Stimulated activated CD8-positive, alpha-beta memory T cell treated with anti-CD3 and anti-CD28 coated beads, Interleukin-2, amount 100 ng/mL, for 48 hours (primary cell): ENCODE measurements at regions not wholly inside any gene's neighbourhood (a gene's known extent, or its start where the extent isn't known, plus 50 kb on each side); places are given as distances from the start of the nearest gene placed in this dataset.
"Not testable (repeated sequence)": the region's sequence is repeated elsewhere in the genome, so short reads cannot be mapped to it uniquely, and the experiment has no call there.

Source experiments
- DNase-seq, 2 donors: peaks; one replicate each; pipeline ENCODE4 v3.0.0-alpha.2; 2020; ENCODE audit warnings: low read depth in 2 of 2

GRCh38 chr2:60247471-60247870 is 306.0 kb downstream of the BCL11A start:
- no peak for DNase-seq

- DNase-seq = no peak
Observed at GRCh38 chr2:60246583-60246982, 306.9 kb downstream of the BCL11A start.

- DNase-seq = no peak
Observed at GRCh38 chr2:60234274-60234986, 319.0 kb downstream of the BCL11A start.

GRCh38 chr2:60230596-60230995 is 322.9 kb downstream of the BCL11A start:
- DNase-seq = no peak

GRCh38 chr2:60230037-60230436 is 323.4 kb downstream of the BCL11A start:
- DNase-seq = no peak

- DNase-seq = no peak
Observed at GRCh38 chr2:60226943-60227342, 326.5 kb downstream of the BCL11A start.

- DNase-seq = no peak
Observed at GRCh38 chr2:60226191-60226590, 327.3 kb downstream of the BCL11A start.

GRCh38 chr2:60223859-60224258 is 329.6 kb downstream of the BCL11A start:
- no peak for DNase-seq

- no peak for DNase-seq
Observed at GRCh38 chr2:60221098-60221497, 332.4 kb downstream of the BCL11A start.

- DNase-seq = no peak
Observed at GRCh38 chr2:60219536-60219935, 333.9 kb downstream of the BCL11A start.

- no peak for DNase-seq
Observed at GRCh38 chr2:60216452-60216995, 336.9 kb downstream of the BCL11A start.

GRCh38 chr2:60215386-60215901 is 338.0 kb downstream of the BCL11A start:
- DNase-seq = no peak

GRCh38 chr2:60214626-60214875 is 338.9 kb downstream of the BCL11A start:
- no peak for DNase-seq

- DNase-seq = no peak
Observed at GRCh38 chr2:60213865-60214625, 339.4 kb downstream of the BCL11A start.

GRCh38 chr2:60212181-60212945 is 341.1 kb downstream of the BCL11A start:
- DNase-seq = no peak

GRCh38 chr2:60189006-60189405 is 364.4 kb downstream of the BCL11A start:
- DNase-seq = not testable (repeated sequence)

GRCh38 chr2:60175290-60175689 is 378.2 kb downstream of the BCL11A start:
- no peak for DNase-seq

GRCh38 chr2:60174146-60174545 is 379.3 kb downstream of the BCL11A start:
- no peak for DNase-seq

- DNase-seq = no peak
Observed at GRCh38 chr2:60172801-60173200, 380.7 kb downstream of the BCL11A start.

- no peak for DNase-seq
Observed at GRCh38 chr2:60170272-60170671, 383.2 kb downstream of the BCL11A start.

- DNase-seq = no peak
Observed at GRCh38 chr2:60168247-60168646, 385.2 kb downstream of the BCL11A start.

GRCh38 chr2:60167089-60167488 is 386.4 kb downstream of the BCL11A start:
- DNase-seq = no peak
